Activated CD4-positive, alpha-beta T cell treated with anti-CD3 and anti-CD28 coated beads, Interleukin-2, Interleukin-6, amounts not matched to agents 100 ng/mL and 50 ng/mL, durations not matched to agents 16 hours and 8 hours (primary cell): ENCODE measurements at regions not wholly inside any gene's neighbourhood (a gene's known extent, or its start where the extent isn't known, plus 50 kb on each side); places are given as distances from the start of the nearest gene placed in this dataset.

Experiments
- DNase-seq: peaks from one replicate; pipeline ENCODE4 v3.0.0-alpha.2; 2020

GRCh38 chr18:1884623-1885022 lies 686.7 kb downstream of the METTL4 start:
- no peak for DNase-seq

- DNase-seq, result no peak
These were observed 679.7 kb downstream of the METTL4 start for GRCh38 chr18:1891641-1892040.

DNA sequence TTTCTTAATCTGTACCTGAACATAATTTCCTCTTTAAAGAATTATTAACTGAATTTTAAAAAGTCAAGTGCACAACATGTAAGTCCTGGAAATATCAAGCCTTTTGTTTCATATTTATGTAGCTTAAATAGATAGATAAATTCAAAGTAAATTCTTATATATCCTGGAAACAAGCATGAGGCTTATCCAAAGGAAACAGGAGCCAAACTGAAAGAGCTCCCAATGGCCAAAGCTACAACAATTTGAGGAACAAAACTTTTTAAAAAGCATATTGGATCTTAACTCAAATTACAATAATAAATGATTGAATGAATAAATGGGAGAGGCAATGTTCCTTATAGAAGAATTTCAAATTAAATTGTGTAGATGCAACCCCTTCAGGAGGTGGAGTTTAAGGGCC lies 679.1 kb downstream of the METTL4 start:
- no peak for DNase-seq

GRCh38 chr18:1895456-1896185 lies 675.7 kb downstream of the METTL4 start:
- no peak for DNase-seq

- DNase-seq, result no peak
These were observed 664.9 kb downstream of the METTL4 start for GRCh38 chr18:1906421-1906820.

GRCh38 chr18:1907470-1908206 lies 663.7 kb downstream of the METTL4 start:
- no peak for DNase-seq

DNA sequence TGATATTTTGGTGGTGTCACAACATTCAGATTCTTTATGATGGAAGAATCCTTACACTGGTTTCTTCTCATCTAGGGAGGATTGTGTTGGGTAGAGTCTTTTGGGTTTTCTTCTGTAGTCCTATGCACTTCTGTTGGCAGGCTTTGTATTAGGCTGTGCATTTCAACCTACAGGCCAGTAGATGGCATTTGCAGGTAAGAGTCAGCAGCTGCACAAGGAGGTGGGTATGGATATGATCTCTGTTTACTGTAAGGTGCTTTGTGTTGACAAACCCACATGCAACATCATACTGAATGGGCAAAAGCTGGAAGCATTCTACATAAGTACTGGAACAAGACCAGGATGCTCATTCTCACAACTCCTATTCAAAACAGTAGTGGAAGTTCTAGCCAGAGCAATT lies 656.8 kb downstream of the METTL4 start:
- peak; percentile 0 for DNase-seq

GRCh38 chr18:1916869-1917523 lies 654.3 kb downstream of the METTL4 start:
- no peak for DNase-seq

DNA sequence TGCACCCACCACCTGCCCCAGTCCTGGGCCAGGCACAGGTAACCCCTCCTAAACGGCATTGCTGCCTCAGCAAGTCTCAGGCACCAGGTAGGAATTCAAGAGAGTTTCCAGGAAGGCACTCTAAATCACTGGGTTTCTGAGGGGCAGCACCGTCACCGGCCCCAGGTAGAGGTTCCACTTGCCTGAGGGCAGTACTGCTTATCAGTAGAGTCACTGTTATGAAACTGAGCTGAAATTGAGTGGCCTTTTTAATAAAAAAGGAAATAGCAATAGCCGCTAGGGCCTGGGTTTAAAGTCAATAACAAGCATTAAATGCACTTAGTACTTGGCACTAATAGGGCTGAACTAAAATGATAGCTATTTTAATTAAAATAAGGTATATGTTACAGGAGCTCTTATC lies 653.7 kb downstream of the METTL4 start:
- no peak for DNase-seq

DNA sequence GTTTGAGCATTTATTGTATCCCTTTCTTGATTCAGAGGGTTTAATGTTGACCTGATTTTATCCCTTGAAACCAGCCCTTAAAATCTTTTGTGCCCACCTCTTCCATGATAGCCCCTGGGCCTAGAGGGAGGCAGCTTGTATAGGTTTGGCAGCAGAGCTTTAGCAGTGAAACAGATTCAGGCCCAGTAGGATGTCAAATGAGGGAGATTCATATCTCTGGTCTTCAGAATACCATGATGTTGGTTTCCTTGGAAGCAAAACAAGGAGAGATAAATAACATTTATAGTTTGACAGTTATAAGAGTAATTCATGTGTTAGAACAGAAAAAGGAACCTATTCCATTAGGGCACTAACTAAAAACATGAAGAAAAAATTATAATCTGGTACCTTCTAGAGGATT lies 649.2 kb downstream of the METTL4 start:
- DNase-seq, result no peak

DNA sequence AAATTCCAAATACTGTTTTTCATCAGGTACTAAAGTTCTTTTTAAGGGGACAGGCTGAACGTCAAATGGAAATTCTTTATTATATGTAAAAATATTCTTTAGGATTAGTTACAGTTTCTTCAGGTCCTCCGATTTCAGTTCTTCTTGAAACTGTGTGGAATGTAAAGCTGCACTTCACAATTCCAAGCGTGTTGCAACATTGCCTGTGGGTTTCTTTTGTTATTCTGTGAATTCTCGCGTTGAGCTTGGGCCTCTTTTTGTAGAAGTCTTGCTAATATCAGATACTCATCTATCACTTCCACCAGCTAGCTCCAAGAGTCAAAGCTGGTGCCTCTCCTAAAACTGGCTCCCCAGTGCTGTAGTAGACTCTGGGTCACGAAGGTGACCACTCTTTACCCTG lies 642.6 kb downstream of the METTL4 start:
- no peak for DNase-seq

- no peak for DNase-seq
These were observed 641.6 kb downstream of the METTL4 start for GRCh38 chr18:1929720-1930119.

- DNase-seq, result no peak
These were observed 640.7 kb downstream of the METTL4 start for GRCh38 chr18:1930291-1931270.

DNA sequence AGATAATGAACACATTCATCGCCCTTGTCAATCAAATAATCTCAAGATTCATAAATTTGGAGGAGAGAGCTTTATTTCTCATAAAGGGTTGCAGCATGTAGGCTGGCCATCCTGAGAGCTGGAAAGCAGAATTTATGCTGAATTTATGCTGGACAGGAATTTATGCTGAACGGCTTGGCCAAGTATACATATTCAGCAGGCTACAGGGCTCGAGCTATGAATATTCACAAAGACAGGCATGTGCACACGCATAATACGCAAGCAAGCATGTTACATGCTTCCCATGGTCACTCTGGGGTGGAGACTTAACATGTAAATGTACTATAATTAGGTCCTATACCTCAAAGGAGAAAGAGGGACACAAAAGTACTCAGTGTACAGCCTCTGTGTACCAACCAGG lies 618.8 kb downstream of the METTL4 start:
- no peak for DNase-seq

DNA sequence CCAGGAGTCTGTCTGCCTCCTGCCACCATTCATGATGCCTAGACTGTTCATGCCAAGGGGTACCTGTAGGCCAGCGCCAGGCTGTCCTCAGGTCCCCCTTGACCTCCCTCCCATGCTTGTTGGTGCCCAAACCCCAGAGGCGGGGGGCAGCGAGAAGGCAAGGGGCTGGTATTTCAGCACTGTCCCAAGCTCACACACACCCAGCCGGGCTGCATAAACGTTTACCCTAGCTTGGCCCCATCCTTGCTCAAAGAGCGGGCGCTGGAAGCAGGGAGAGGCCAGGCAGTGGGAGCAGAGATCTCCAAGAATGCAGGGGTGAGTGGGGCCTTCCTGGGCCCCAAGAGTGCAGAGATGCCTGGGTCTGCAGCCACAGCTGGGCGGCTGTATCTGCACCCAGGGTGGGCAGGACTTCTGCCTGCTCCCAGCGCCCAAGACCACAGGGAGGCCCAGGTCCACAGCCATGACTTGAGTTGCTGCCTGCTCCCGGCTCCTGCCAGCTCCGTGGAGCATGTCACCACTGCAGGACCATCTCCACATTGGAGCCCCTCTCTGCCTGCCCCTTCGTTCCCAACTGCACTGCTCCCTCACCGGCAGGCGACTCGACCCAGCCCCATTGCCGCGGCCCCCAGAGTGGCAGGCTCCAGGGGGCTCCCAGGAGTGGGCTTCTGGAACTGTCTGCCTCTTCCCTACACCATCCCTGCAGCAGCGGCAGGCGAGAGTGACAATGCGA lies 616.6 kb downstream of the METTL4 start:
- DNase-seq, result no peak

GRCh38 chr18:1958798-1959197 lies 612.5 kb downstream of the METTL4 start:
- DNase-seq, result no peak

DNA sequence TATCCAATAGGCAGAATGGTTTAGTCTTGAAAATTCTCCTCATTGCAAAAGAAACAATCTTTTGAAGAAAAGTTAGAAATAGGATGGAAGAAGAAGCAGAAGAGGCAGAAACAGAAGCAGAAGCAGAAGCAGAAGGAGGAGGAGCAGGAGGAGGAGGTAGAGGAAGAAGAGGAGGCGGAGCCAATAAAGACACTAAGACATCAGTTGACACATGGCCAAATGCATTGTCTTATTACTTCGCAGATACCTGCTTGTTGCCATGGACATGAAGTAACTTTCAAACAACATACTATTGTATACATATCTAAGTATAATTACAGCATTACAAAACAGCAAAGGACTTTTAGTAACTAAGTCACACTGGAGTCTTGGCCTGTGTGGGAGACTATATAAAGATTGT lies 606.3 kb downstream of the METTL4 start:
- DNase-seq, result no peak

DNA sequence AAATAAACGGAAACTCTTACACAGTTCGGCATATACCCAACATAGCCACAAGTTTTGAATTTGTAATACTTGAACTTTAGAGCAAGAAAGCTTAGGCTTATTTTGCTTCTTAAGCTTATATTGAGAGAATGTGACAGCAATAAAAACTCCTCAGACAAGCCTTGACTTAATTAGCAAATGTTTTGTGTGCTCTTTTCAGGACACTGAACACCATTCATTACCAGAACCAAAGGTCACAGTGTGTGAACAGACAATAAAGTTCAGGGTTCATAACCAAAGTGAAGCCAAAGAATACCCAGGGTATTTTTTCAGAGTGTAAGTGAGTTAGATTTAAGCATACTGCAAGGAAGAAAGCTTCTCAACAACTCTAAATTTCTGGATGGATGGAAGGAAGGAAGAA lies 605.8 kb downstream of the METTL4 start:
- no peak for DNase-seq

DNA sequence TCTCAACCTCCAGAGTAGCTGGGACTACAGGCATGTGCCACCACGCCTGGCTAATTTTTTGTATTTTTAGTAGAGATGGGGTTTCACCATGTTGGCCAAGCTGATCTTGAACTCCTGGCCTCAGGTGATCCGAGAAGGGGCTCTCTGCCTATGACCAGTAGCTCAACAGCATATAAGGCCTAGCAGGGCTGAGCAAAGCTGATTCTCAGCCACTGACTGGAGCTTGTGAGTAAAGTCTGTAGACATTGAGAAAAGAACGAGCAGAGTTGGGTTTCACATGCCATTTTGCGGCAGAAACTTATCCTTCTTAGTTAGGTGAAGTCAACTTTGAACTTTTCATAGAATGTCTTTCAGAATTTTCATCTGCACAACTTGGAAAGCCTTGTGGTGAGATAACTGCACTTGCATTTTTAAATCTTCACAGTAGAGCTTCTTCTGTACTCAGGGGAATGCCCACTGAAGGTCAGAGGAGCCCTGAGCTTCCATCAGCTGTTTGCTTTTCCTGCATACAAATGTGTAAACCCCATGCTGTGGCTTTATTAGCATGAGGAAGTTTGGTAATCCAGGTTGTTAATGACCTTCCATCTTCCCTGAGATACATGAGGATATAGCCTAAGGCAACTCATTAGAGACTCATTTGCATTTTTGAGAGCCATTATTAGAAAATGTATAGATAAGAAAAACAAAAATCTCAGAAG lies 602.4 kb downstream of the METTL4 start:
- no peak for DNase-seq

DNA sequence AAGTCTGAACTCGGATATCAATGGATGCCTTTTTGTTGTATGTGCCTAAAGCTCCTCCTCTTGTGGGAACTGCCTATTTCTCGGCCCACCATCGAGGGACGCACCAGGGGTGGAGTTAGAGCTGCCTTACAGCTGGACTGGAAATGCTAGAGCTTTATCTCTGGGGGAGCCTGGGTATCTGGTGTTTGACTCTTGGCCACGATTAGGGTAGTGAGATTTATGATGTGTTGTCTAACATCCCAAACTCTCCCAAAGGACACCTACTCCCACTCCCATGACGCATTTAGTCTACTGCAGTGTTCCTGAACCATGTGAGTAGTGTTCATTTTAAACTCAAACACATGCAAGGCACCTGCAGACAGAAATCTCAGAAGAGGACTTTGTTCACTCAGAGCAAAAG lies 594.8 kb downstream of the METTL4 start:
- no peak for DNase-seq

DNA sequence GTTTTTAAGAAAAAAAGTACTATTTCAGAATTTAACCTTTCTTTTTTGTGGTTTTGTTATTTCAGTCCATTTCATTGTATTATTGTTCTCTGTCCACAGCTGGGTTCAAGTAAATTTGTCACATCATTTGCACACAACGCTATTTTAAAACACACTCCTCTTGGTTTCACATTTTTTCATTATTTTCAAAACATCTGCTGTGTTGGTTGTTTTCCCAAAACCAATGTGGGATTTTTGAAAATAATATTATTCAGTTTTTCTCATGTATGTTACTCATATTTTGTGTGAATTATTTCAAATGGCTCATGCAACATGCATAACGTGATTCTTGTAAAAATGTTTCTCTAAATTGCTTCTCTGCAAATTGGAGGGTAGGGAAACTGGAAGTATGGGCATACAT lies 589.2 kb downstream of the METTL4 start:
- DNase-seq, result no peak
